Natural killer cell (primary cell): ENCODE measurements at regions not wholly inside any gene's neighbourhood (a gene's known extent, or its start where the extent isn't known, plus 50 kb on each side); places are given as distances from the start of the nearest gene placed in this dataset.
"Not testable (repeated sequence)": the region's sequence is repeated elsewhere in the genome, so short reads cannot be mapped to it uniquely, and the experiment has no call there.

Source experiments
- ATAC-seq, 3 donors: fragments of 150-1000 bp in 2 of 3; fragments of 200-7000 bp in 1 of 3; cut with Tn5 transposase; 1 replicate in 1 of 3; 2 replicates in 2 of 3; pipeline ENCODE4 v1.10.0; 2021; ENCODE audit warnings: mild to moderate bottlenecking in 2 of 3, moderate library complexity in 2 of 3
- DNase-seq, 2 donors: peaks; one replicate each; pipeline versions ENCODE4 v3.0.0 to v3.0.0-alpha.2; 2013 to 2021; ENCODE audit warnings: mixed read lengths in 1 of 2
- H3K27ac ChIP-seq: one replicate; pipeline ENCODE4 v1.5.1; 2013; ENCODE audit warnings: mild to moderate bottlenecking, low read length
- H3K27me3 ChIP-seq: one replicate; pipeline ENCODE4 v1.6.1; 2013; ENCODE audit warnings: low read length; ENCODE audit not compliant: control insufficient read depth, insufficient read depth
- H3K36me3 ChIP-seq: one replicate; pipeline ENCODE4 v1.6.1; 2013; ENCODE audit warnings: low read length; ENCODE audit not compliant: control insufficient read depth, insufficient read depth
- H3K4me1 ChIP-seq: one replicate; pipeline ENCODE4 v1.6.1; 2013; ENCODE audit warnings: low read length; ENCODE audit not compliant: control insufficient read depth, insufficient read depth
- H3K4me3 ChIP-seq: one replicate; pipeline ENCODE4 v1.5.1; 2013; ENCODE audit warnings: low read length
- H3K9me3 ChIP-seq: one replicate; pipeline ENCODE4 v1.6.1; 2013; ENCODE audit warnings: low read length; ENCODE audit not compliant: control insufficient read depth, insufficient read depth
- H3K27ac Mint-ChIP-seq, 2 donors: one replicate each; pipeline ENCODE4 v1.8.0; 2022; ENCODE audit warnings: mild to moderate bottlenecking in 2 of 2, mixed read lengths in 2 of 2, moderate library complexity in 1 of 2
- H3K27me3 Mint-ChIP-seq, 2 donors: one replicate each; pipeline ENCODE4 v1.8.0; 2022; ENCODE audit warnings: low read depth in 2 of 2, mixed read lengths in 2 of 2
- H3K36me3 Mint-ChIP-seq: one replicate; pipeline ENCODE4 v1.8.0; 2022; ENCODE audit warnings: mixed read lengths
- H3K4me1 Mint-ChIP-seq, 2 donors: one replicate each; pipeline ENCODE4 v1.8.0; 2022; ENCODE audit warnings: mixed read lengths in 2 of 2
- H3K4me3 Mint-ChIP-seq: one replicate; pipeline ENCODE4 v1.8.0; 2022; ENCODE audit warnings: mild to moderate bottlenecking, moderate library complexity, mixed read lengths
- H3K9me3 Mint-ChIP-seq, 2 donors: one replicate each; pipeline ENCODE4 v1.8.0; 2022; ENCODE audit warnings: mixed read lengths in 2 of 2
- WGBS: methylation state at CpG from one replicate; pipeline ENCODE4 v1.1.7; 2013; ENCODE audit warnings: missing lambda C conversion rate; ENCODE audit not compliant: insufficient coverage; 5-methylcytosine and 5-hydroxymethylcytosine counted together
- intact Hi-C: fragments of 100-400 bp; cut with micrococcal nuclease; formaldehyde crosslinking; loops from one replicate; pipeline ENCODE4 v1.14.2; 2022
- TF ChIP-seq, protein P1 (sequence below): fragments of 200-600 bp; IDR thresholded peaks from one replicate; pipeline ENCODE4 v1.8.0; 2022; ENCODE audit warnings: antibody characterized with exemption

DNA sequence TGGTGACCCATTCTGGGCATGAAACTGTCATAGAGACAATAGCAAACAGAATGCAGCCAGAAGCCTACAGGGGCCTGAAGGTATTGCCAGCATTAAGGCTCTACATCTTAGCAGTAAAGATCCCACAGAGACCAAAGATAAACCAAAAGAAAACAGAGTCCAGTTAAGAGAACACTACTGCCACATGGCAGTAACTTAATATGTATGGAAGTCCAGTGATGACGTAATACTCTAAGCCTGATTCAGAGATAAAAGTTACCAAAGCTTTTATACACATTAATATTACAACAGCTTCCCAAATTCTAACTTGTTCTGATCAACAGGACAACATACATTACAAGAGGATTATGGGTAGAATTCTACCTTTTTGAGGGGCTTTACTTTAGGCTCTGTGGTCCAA is 371.5 kb downstream of the PRELID2 start:
- Mint-ChIP-seq H3K36me3 (no peaks in the 10 kb centered on the region), H3K27ac (no peak overlapping the region), H3K9me3 (peaks cover 7 to 9% of the 10 kb centered on the region in 2 donors), H3K4me1 (no peaks in the 10 kb centered on the region), H3K27me3 (no peaks in the 10 kb centered on the region), H3K4me3 (no peak overlapping the region)
- intact Hi-C loops, result no loop called here
- H3K4me3 ChIP-seq, result no peak overlapping the region
- no peaks in the 10 kb centered on the region for H3K27me3 ChIP-seq
- no peak overlapping the region for H3K27ac ChIP-seq
- no peak for DNase-seq
- no peaks in the 10 kb centered on the region for H3K9me3 ChIP-seq
- no CpG with 5 or more reads among the region's 1 CpG for WGBS
- TF ChIP-seq, protein P1, sequence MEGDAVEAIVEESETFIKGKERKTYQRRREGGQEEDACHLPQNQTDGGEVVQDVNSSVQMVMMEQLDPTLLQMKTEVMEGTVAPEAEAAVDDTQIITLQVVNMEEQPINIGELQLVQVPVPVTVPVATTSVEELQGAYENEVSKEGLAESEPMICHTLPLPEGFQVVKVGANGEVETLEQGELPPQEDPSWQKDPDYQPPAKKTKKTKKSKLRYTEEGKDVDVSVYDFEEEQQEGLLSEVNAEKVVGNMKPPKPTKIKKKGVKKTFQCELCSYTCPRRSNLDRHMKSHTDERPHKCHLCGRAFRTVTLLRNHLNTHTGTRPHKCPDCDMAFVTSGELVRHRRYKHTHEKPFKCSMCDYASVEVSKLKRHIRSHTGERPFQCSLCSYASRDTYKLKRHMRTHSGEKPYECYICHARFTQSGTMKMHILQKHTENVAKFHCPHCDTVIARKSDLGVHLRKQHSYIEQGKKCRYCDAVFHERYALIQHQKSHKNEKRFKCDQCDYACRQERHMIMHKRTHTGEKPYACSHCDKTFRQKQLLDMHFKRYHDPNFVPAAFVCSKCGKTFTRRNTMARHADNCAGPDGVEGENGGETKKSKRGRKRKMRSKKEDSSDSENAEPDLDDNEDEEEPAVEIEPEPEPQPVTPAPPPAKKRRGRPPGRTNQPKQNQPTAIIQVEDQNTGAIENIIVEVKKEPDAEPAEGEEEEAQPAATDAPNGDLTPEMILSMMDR, result no peak
- ATAC-seq, result no peak
- H3K4me1 ChIP-seq, result no peaks in the 10 kb centered on the region
- H3K36me3 ChIP-seq, result no peaks in the 10 kb centered on the region

DNA sequence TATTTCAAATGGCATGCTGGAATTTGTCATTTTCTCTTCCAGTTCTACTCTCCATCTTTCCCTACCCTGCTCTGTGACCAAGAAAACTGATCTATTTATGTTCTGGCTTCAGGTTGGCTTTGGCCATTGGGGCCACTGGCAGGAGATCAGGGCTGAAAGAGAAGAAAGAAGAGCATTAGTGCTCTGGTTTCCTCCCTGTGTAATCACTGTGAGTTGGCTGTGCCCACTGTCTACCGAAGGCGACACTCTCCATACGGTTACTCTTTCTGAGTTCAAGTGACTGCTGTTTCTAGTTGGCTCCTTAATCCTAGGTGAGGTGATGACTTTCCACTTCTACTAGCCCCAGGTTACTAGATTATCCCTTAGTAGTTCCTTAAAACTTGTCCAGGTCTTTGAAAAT is 372.6 kb downstream of the PRELID2 start:
- H3K4me1 ChIP-seq, result no peaks in the 10 kb centered on the region
- no peak overlapping the region for H3K27ac ChIP-seq
- Mint-ChIP-seq H3K4me3 (no peak overlapping the region), H3K36me3 (no peaks in the 10 kb centered on the region), H3K27ac (no peak overlapping the region), H3K27me3 (no peaks in the 10 kb centered on the region), H3K4me1 (no peaks in the 10 kb centered on the region), H3K9me3 (peaks cover 9 to 10% of the 10 kb centered on the region in 2 donors)
- no peaks in the 10 kb centered on the region for H3K9me3 ChIP-seq
- no peaks in the 10 kb centered on the region for H3K27me3 ChIP-seq
- no peak for ATAC-seq
- WGBS, result 100% methylated on average over 3 of the region's 3 CpGs
- H3K4me3 ChIP-seq, result no peak overlapping the region
- DNase-seq, result no peak
- intact Hi-C loops, result no loop called here
- H3K36me3 ChIP-seq, result no peaks in the 10 kb centered on the region
- TF ChIP-seq, protein P1, result no peak

DNA sequence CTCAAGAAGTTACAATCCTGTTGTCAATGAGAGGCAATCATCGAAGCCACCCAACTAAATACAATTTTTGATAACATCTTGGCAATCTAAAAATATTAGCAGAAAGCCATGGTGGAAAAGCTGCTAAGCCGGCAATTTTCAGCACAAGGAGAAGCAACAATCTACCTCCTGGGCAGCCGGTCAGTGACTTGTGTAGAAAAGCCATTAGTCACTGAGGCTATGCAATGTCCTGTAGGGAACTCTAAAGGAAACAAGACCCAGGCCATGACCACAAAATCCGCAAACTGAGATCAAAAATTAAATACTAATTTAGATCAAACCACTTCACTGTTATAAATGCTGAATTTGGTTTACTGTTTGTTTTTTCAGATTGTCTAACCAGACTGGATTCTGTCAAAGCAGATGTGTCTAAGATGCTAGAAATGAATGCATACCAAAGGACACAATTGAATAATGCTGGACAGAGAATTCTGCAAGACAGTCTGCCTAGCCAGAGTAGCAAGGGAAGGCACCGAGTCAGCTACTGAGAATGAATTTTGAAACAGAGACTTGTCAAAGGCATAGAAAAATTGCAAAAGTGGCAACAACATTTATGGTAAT is 384.8 kb downstream of the PRELID2 start:
- Mint-ChIP-seq H3K36me3 (peaks cover 5% of the 10 kb centered on the region), H3K4me1 (no peaks in the 10 kb centered on the region), H3K27me3 (no peaks in the 10 kb centered on the region), H3K27ac (no peak overlapping the region), H3K4me3 (no peak overlapping the region), H3K9me3 (peaks cover 8 to 9% of the 10 kb centered on the region in 2 donors)
- Histone ChIP-seq H3K27me3 (no peaks in the 10 kb centered on the region), H3K36me3 (no peaks in the 10 kb centered on the region), H3K27ac (no peak overlapping the region), H3K4me1 (no peaks in the 10 kb centered on the region), H3K4me3 (no peak overlapping the region), H3K9me3 (peaks cover 10% of the 10 kb centered on the region)
- ATAC-seq, result no peak
- TF ChIP-seq, protein P1, result no peak
- WGBS, result 90% methylated on average over 4 of the region's 5 CpGs
- intact Hi-C loops, result no loop called here
- no peak for DNase-seq

DNA sequence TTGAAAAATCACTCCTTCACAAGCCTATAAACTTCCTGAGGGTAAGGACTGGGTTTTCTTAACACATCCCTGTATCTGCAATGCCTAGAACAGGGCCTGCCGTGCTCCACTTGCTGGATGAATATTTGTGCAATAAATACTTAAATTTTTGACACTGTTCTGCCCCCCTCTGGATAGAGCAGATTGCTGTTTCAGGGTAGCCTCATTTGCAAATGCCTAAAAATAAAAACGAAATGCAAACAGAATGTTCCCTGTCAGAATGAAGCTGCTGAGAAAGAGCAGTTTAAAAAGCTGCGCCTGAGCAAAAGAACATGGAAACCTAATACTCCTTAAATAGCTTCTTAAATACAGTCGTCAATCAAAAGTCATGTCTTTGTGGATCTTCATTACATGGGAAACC is 385.3 kb downstream of the PRELID2 start:
- TF ChIP-seq, protein P1, result no peak

DNA sequence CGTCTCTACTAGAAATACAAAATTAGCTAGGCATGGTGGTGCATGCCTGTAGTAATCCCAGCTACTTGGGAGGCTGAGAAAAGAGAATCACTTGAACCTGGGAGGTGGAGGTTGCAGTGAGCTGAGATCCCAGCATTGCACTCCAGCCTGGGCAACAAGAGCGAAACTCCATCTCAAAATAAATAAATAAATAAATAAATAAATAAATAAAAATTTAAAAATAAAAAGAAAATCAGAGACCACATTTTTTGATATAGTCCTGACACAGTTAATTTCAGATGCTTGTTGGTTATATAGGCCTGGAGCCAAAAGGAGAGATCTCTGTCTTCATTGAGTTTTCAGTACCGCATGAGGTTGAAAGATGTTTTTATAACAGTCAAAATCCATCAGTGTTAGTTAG is 388.3 kb downstream of the PRELID2 start:
- H3K4me1 ChIP-seq, H3K27me3 ChIP-seq, H3K9me3 ChIP-seq, H3K36me3 ChIP-seq, ATAC-seq, H3K27ac Mint-ChIP-seq, H3K4me3 ChIP-seq, H3K4me3 Mint-ChIP-seq, DNase-seq, intact Hi-C loops, H3K4me1 Mint-ChIP-seq, H3K27me3 Mint-ChIP-seq, H3K27ac ChIP-seq, H3K36me3 Mint-ChIP-seq: not testable (repeated sequence)
- peaks cover 12% of the 10 kb centered on the region in 2 donors for H3K9me3 Mint-ChIP-seq
- WGBS, result 100% methylated on average over 2 of the region's 3 CpGs

More for the DNA sequence above, 385.3 kb downstream of the PRELID2 start:
- no peak overlapping the region for H3K27ac ChIP-seq
- no peak overlapping the region for H3K4me3 ChIP-seq
- peaks cover 8 to 12% of the 10 kb centered on the region in 2 donors for H3K9me3 Mint-ChIP-seq
- no peak overlapping the region for H3K4me3 Mint-ChIP-seq
- WGBS, result 76% methylated on average over 4 of the region's 4 CpGs
- no peaks in the 10 kb centered on the region for H3K4me1 Mint-ChIP-seq
- no peak overlapping the region for H3K27ac Mint-ChIP-seq
- DNase-seq (no peak), ATAC-seq (no peak)
- peaks cover 10% of the 10 kb centered on the region for H3K9me3 ChIP-seq
- no peaks in the 10 kb centered on the region for H3K36me3 ChIP-seq
- intact Hi-C loops, result no loop called here
- H3K36me3 Mint-ChIP-seq, result peaks cover 5% of the 10 kb centered on the region
- no peaks in the 10 kb centered on the region for H3K27me3 ChIP-seq
- H3K4me1 ChIP-seq, result no peaks in the 10 kb centered on the region
- no peaks in the 10 kb centered on the region for H3K27me3 Mint-ChIP-seq
